ENCODE measurements at regions not wholly inside any gene's neighbourhood (a gene's known extent, or its start where the extent isn't known, plus 50 kb on each side); places are given as distances from the start of the nearest gene placed in this dataset.

DNA sequence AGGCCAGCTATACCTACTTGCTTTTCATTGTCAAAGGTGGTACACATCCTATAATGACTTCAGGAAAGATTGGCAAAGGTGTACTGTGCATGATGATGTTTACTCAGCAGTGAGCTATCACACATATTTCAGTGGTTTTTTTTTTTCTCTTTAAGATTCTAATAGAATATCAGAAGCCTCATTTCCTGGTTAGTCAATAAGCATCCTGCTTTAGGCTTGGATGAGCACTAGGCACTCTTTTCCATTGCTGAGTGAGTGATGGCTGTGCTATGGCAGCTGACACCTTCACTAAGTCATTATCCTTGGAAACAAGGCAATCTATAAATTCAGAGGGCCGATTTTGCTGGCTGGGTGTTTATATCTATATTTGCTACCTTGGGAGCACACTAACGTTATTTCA lies 161.1 kb upstream of the RASSF8 start:
- TF ChIP-seq CTCF (conservative IDR thresholded peaks at IDR 0.05; ENCODE audit: low read length) = no peak
- TF ChIP-seq EZH2phosphoT487 (IDR thresholded peaks at IDR 0.05; ENCODE audit: borderline replicate concordance, low read depth, low read length) = no peak
